Sigmoid colon (tissue), 4 donors: ENCODE measurements at regions not wholly inside any gene's neighbourhood (a gene's known extent, or its start where the extent isn't known, plus 50 kb on each side); places are given as distances from the start of the nearest gene placed in this dataset.
"Not testable (repeated sequence)": the region's sequence is repeated elsewhere in the genome, so short reads cannot be mapped to it uniquely, and the experiment has no call there.

Experiments used
- EP300 ChIP-seq, 4 donors: sonication (generic); formaldehyde crosslinking; IDR thresholded peaks; one replicate each; pipeline ENCODE4 v1.6.1; 2017; ENCODE audit warnings: antibody characterized with exemption in 4 of 4
- POLR2A ChIP-seq, 2 donors: fragments of 450-650 bp; IDR thresholded peaks; one replicate each; pipeline ENCODE4 v1.6.1; 2016; ENCODE audit warnings: antibody characterized with exemption in 2 of 2, mild to moderate bottlenecking in 2 of 2, moderate library complexity in 2 of 2
- POLR2AphosphoS5 ChIP-seq, 4 donors: sonication (generic); formaldehyde crosslinking; IDR thresholded peaks; one replicate each; pipeline ENCODE4 v1.6.1; 2017; ENCODE audit warnings: antibody characterized with exemption in 4 of 4
- TF ChIP-seq, protein P1 (sequence below), 4 experiments: fragments of 450-650 bp in 3 of 4; fragments of 200-600 bp in 1 of 4; IDR thresholded peaks; one replicate each; pipeline ENCODE4 v1.5.1; 2016 to 2019; ENCODE audit warnings: antibody characterized with exemption in 4 of 4, mild to moderate bottlenecking in 3 of 4, moderate library complexity in 2 of 4

DNA sequence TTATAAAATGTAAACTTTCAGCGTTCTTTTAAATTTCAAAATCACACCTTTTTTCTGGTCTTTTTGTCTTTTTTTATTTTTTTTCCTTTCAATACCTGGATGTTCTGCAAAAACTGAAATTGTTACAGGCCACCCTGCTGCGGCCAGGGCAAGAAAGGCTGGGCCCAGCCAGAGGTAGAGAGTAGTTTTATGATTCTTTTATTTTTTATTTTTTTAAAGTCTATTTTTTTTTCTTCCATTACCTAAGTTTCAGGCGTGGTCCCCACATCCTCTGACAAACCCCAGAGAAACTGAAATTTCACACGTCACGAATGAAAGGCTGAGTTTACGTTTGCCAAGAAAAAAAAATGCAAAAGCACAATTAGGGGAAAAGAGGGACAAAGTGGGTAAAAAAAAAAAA, 177.1 kb downstream of the SPATA31A1 start:
- TF ChIP-seq POLR2AphosphoS5, POLR2A, EP300 (IDR thresholded peaks at IDR 0.05): not testable (repeated sequence)
- TF ChIP-seq, protein P1, sequence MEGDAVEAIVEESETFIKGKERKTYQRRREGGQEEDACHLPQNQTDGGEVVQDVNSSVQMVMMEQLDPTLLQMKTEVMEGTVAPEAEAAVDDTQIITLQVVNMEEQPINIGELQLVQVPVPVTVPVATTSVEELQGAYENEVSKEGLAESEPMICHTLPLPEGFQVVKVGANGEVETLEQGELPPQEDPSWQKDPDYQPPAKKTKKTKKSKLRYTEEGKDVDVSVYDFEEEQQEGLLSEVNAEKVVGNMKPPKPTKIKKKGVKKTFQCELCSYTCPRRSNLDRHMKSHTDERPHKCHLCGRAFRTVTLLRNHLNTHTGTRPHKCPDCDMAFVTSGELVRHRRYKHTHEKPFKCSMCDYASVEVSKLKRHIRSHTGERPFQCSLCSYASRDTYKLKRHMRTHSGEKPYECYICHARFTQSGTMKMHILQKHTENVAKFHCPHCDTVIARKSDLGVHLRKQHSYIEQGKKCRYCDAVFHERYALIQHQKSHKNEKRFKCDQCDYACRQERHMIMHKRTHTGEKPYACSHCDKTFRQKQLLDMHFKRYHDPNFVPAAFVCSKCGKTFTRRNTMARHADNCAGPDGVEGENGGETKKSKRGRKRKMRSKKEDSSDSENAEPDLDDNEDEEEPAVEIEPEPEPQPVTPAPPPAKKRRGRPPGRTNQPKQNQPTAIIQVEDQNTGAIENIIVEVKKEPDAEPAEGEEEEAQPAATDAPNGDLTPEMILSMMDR (IDR thresholded peaks at IDR 0.05): not testable (repeated sequence)
